GM04503 (cell line): ENCODE measurements at regions not wholly inside any gene's neighbourhood (a gene's known extent, or its start where the extent isn't known, plus 50 kb on each side); places are given as distances from the start of the nearest gene placed in this dataset.
"Not testable (repeated sequence)": the region's sequence is repeated elsewhere in the genome, so short reads cannot be mapped to it uniquely, and the experiment has no call there.

Experiments
- DNase-seq: peaks from one replicate; pipeline ENCODE4 v3.0.0-alpha.2; 2012; ENCODE audit warnings: low read depth

DNA sequence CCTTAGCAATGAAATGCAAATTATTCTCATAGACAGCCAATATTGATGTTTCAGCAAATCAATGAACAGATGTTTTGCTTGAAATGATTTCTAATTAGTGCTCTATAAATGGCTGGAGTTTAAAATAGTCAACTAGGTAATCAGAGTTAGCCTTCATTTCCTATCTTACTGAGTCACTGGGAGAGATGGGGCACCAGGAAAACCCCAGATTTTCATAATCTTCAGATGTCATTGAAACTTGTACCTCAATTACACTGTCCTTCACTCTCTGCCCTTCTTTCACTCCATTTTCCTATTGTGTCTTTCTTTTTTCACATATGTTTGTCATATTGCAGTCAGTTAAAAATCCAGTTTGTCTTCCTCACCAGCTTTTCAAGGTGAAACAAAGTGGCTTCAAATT, 92.7 kb downstream of the C12orf75 start:
- no peak for DNase-seq

DNA sequence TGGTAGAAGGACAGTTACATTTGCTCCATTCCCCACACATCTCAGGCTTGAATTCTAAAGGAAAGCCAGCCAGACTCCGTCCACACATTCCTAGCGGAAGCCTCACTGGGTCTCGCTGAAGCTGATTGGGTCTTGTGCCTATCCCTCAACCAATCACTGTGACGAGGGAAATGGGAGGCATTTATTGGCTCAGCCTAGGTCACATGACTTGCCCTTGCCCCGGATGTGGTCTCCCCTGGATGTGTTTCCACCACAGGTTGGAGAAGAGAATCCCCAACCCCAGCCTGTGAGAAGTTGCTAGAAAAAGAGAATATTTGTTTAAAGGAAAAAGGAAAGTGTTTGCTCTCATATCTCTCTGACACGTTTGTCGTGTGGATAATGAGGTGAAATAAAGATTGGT, 93.4 kb downstream of the C12orf75 start:
- DNase-seq, result no peak

DNA sequence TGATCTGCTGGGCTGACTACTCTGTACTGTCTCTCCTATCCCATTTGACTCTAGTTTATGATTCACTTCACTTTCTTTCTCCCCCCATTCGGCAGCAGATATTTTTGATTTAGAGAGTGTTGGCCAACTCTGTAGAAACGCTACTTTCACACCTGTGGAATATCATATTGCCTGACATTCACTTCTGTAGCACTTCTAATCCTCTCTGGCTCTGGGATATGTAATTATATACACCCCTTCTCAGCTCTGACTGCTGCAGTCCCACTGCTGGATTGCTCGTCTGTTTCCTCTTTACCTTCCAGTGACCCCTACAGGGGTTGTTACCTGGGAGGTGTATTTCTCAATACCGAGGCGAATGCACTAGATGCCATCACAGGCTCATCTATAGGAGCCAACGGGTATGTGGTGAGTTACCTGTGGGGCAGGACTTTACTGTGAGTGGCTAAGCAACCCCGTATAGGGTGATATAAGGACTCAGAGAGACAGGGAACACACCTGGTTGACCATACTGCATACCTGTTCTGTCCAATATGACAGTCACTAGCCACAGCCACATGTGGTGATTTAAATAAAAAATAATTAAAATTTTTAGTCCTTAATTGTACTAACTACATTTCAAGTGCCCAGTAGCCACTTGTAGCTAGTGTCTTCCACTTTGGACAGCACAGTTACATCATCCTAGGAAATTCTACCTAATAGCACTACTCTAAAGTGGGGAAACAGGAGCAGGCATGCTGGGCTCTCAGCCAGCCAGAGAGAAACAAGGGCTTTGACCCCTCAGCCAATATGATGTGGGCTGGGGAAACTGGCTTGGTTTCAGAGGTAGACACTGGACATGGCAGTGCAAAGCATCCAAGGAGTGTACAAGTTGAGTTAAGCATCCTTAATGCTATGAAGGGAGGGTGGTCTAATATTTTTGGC, 95.0 kb downstream of the C12orf75 start:
- no peak for DNase-seq

DNA sequence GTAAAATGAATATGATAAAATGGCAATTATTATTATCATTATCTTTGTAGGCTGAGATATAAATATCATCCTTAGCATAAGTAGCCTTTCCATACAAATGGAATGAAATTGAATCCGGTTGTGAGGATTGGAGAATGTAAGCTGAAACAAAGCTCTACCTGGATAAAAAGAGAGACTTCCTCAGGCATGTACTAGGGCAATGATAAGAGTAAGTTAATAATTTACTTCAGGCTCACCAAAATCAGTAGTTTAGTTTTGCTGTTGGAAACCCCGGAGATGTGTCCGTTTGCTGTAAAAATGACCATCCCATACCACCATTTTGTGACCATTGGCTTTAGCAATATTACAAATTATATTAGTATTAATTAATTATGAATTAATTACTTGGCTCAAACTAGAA, 96.3 kb downstream of the C12orf75 start:
- no peak for DNase-seq

DNA sequence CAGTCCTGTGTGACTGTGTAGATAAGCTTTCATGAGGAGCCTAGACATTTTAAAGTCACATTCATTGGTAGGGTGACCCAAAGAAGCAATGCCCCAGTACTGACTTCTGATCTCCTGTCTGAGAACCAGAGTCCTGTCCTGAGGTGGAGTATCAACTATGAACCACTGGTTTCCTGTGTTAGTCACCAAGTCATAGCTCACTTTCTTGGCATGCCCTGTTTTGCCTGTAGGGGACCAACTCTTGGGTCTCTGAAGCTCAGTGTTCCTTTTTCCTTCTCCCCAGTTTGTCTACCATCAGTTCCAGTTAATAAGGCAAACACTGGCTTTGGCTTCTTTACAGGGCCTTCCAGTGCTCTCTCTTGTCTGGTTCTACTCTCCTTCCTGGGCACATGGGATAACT, 97.4 kb downstream of the C12orf75 start:
- no peak for DNase-seq

DNA sequence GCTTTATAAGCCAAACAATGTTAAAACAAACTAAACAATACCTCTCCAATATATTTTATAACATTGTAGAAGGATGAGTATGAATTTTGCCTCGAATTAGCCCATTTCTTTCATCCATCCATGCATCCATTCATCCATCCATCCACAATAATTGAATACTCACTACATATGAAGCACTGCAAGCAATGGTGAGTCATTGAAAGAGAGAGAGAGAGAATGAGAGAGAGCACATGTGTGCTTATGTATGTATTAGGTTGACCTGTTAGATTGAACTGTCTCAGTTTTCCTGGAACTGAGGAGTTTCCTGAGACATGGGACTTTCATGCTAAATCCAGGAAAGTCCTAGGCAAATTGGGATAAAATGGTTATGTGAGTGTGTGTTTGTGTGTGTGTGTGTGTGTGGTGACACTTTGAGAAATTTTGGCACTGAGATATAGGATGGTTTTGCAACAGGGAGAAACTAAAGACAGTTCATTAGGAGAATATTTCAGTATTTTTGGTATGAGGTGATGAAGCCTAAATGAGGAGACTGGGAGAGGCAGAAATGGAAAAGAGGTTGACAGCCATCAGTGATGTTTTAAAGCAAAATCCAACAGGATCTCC, 98.4 kb downstream of the C12orf75 start:
- DNase-seq, result no peak

DNA sequence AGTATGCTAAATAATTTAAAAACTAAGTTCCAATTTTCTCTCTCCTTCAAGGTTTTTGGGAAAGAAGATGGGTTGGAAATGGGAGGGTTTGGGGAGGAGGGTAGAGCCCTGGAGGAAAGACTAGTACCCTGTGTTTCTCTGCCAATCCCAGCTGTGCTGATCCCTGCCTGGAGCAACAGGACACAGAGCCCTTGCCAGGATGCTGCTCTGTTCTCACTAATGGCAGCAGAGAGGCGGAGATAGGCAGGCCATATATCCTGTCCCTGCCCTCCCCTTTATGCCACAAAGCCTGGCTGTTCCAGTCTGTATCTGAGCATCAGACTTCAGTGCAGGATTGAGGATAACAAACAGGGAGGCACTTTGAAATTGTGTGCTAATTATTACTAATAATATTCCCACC, 99.0 kb downstream of the C12orf75 start:
- DNase-seq, result no peak

DNA sequence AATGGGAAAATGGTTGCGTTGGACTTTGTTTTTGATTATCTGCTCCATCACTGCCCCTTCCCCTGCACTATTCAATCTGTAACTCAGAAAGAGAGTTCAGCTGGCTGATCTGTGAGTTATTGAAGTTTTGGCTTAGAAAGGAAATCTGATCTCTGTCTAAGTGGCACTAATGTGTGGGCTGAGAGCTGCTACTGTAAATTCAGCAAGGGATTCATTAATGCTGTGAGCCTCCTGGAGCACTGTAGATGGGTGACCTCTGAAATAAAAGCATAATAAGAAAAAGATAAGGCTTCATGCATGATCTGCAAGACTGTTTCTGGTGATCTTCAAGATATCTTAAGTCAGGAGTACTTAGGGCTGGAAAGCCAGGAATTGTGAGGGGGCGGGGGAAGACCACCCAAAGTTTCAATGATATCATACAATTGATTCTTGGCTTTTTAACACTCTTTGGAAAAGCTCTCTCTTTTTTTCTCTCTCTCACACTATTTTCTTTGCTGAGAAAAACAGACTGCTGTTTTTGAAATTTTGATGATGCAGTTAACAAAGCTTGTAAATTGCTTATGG, 101.1 kb downstream of the C12orf75 start:
- no peak for DNase-seq

DNA sequence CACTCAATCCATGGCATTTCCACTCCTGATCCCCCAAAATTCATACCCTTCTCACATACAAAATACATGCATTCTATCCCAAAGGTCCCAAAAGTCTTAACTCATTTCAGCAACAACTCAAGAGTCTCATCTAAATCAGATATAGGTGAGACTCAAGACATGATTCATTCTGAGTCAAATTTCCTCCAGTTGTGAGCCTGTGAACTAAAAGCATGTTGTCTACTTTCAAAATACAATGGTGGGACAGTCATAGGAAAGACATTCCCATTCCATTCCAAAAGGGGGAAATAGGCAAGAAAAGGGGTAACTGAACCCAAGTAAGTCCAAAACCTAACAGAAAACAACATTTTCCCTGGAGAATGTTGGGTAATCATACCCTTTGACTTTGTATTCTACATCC, 103.3 kb downstream of the C12orf75 start:
- no peak for DNase-seq

DNA sequence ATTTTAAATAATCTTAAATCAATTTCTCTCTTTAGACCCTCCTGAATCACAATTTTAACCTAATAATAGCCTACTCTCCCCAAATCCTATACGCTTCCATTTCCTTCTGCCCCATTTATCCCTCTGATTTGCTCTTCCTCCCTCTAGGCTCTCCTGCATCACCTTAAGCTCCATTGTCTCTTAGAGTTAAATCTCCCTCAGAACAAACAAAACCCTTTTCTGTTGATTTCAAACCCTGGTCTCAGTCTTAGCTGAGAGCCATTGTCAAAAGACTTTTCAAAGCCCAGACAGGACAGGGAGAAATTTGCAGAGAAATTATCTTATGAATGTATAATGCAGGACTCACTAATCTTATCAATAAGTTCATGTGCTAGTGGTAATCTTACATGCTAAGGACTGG, 106.1 kb downstream of the C12orf75 start:
- DNase-seq, result no peak

DNA sequence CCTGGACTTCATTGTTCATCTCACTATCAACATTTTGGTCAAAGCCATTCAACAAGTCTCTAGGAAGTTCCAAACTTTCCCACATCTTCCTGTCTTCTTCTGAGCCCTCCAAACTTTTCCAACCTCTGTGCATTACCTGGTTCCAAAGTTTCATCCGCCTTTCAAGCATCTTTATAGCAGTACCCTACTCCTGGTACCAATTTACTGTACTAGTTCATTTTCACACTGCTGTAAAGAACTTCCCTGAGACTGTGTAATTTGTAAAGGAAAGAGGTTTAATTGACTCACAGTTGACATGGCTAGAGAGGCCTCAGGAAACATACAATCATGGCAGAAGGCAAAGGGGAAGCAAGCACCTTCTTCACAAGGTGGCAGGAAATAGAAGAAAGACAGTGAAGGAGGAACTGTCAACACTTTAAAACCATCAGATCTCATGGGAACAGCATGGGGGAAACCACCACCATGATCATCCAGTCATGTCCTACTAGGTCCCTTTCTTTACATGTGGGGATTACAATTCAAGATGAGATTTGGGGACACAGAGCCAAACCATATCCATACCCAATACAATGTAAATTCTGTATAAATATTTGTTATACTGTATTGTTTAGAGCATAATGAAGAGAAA, 109.7 kb downstream of the C12orf75 start:
- no peak for DNase-seq

DNA sequence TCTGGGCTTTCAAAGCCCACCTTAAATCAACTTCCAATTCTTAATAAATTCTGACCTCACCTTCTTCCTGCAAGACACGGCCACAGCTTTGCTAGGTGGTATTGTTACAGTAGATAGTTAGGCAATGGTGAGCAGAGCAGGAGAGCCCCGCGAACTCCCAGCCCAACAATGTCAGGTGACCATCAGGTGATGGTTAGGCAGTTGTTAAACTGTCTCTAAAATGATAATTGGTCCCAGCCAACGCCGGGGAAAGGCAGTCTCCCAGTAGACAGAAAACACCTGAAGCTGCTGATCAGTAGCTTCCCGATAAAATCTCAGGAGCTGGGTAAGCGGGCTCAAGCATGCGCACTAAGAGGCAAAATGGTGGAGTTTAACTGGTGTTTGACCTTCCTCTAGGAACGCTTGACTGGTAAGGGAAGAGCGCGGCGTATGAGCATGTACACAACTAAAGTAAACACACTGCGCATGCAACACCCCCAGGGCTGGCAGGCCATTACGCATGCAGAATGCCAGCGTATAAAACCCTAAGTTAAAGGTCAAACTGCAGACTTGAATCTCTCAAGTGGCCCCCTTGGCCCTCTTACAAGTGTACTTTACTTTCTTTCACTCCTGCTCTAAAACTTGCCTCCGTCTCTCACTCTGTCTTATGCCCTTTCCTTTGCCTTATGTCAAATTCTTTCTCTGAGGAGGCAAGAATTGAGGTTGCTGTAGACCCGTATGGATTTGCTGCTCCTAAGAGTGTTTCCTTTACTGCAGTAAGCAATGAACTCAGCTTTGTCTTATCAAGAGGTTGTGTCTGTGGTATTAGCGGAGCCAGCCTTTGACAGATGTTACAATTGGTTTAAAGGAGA, 113.5 kb downstream of the C12orf75 start:
- no peak for DNase-seq

DNA sequence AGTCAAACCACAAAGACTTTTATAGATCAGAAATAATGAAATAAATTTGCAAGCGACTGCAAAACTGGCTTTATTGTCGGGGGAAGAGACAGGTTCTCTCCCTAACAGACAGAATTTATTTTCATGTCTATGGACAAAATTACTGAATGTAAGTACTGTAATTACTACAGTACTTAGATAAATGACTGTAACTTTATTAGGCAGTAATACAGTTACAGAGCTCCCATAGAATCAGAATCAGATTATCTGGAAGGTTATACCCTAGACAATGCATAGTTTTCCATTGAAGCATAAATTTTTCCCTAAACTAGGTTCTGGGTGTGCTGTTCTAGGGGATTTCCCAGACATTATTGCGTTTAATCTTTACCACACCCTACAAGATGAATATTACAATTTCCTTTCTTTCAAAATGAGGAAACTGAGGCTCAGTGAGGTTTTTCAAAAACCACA, 114.2 kb downstream of the C12orf75 start:
- DNase-seq, result no peak

DNA sequence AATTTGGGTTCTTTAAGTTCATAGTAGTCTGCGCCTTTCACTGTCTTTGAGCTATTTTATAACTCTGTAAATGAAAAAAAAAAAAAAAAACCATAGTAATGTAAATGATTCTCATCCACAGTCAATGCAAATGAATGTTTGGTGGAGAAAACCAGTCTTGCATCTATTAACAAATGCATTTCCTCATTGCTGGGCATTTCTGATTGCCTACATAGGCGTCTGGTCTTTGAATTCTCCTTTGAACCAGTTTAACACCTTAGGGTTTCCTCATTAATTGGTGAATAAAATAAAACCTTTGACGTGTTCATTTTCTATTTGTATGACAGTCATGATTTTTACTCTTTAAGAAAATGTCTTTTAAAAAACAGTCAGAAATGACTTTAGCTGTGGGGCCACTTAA, 114.8 kb downstream of the C12orf75 start:
- DNase-seq, result no peak

DNA sequence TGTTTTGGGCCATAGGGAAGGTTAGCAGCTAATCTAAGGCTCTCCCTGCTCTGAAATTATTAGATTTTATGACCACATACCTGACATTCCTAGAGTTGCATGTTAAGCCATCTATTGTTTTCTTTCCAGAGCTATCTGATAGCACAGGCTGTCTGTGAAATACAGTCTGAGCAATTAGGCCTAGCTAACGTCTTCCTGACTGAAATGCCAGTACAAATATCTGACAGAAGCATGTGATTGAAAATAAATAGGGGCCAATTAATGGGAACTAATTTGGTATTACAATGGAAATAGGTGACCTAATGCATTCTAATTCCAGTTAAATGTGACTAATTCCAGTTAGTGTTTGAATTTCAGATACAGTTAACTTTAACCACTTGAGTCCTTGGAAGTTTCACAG, 115.2 kb downstream of the C12orf75 start:
- DNase-seq, result peak; percentile 58

DNA sequence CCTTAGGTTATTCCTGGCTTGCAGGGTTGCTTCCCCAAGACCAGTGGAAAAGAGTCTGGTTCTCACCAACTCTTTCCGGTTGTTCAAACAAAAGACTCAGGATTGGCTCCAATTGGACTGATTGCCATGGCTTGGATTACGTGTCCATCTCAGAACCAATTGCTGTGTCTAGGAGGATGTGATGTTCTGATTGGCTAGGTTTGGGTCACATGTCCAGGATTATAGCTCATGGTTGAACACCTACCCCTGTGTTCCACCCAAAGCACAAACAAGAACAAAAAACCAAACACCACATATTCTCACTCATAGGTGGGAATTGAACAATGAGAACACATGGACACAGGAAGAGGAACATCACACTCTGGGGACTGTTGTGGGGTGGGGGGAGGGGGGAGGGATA, 116.0 kb downstream of the C12orf75 start:
- DNase-seq, result not testable (repeated sequence)

DNA sequence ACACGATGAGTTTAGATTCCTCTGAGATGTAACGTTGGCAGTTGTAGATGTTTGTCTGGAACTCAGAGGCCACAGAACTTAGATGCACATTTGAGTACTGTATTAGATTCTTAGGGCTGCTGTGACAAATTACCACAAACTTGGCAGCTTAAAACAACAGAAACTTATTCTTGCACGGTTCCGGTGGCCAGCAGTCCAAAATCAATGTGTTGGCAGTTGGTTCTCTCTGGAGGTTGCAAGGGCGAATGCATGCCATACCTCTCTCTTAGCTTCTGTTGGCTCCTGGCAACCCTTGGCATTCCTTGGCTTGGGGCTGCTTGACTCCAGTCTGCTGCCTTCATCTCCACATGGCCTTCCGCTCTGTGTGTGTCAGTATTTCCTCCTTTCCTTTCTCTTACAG, 118.9 kb downstream of the C12orf75 start:
- DNase-seq, result no peak

DNA sequence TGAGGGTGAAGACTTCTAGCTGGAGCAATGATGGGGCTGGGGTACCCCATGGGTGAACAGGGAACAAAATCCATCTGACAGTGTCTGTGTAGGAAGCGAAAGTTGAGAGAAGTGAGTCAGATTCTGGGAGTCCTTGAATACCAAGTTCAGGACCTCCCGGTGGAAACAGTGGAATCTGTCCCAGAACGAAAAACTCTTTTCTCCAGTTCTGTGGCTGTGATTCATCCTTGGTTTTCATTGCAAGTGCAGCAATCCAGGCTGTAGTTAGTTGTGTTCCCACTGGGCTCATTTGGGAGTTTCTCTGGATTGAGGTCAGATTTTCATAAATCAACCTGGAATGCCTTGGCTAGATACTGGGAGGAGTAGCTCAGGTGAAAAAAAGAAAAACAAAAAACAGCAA, 120.7 kb downstream of the C12orf75 start:
- DNase-seq, result peak; percentile 81

DNA sequence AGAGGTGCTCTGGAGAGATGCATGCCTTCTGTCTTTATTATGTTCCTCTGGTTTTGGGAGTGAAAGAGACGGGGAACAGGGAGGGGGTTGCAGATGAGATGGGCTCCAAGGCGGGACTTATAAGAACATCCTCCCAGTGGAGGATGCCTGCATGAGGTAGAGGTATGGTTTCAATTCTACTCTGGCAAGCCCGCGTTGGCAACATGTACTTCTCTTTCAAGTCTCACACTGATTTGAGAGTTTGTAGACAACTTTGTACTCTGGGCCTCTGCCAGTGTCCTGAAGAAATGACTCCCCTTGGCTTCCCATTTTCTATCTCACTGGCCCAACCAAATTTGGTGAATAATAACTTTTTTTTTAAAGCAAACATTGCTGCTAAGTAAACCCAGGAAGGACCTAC, 121.3 kb downstream of the C12orf75 start:
- no peak for DNase-seq

DNA sequence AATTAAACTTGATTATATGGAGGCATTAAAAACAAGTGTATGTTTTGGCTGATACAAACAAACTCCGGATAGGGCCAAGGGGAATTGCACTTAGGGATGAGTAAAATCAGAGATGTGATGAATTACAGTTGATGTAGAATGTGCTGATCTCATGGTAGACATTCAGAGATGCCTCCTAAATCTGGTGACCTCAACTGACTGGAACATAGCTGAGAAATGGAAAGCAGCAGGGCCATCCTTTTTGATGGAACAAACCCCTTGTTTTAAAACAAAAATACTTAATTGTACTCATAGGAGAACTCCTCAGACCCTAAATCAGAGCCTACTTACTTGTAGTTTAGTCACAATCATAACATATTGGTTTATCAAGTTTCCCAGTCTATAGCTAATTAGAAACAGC, 122.8 kb downstream of the C12orf75 start:
- DNase-seq, result no peak

DNA sequence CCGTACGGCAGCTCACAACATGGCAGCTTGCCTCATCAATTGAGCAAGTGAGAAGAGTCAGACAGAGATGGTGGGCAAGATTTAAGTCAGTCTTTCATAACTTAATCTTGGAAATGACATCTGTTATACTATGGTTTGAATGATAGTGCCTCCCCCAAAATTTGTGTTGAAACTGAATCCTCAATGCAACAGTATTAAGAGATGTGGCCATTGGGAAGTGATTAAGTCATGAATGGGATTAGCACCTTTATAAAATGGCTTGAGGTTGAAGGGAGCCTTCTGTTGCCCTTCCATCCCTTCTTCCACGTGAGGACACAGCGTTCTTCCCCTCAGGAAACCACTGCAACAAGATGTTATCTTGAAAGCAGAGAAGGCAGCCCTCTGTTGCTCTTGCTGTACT, 124.2 kb downstream of the C12orf75 start:
- no peak for DNase-seq

DNA sequence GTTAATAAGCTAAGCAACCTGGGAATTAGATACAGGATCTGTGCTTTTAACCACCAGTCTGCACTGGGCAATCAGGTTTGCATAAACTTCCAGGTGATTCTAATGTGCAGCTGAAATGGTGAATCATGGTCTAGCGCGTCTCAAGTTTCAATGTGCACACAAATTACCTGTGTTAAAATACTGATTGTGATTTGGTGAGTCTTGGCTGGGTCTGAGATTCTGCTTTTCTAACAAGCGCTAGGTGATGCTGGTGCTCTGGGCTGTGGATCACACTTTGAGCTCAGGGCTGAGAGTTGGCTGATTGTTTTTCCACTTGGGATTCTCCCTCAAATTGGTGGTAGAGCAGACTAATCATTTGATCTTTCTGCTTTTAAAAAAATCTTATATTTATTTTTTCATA, 124.8 kb downstream of the C12orf75 start:
- DNase-seq, result no peak
